GM21723 (cell line): ENCODE measurements at regions not wholly inside any gene's neighbourhood (a gene's known extent, or its start where the extent isn't known, plus 50 kb on each side); places are given as distances from the start of the nearest gene placed in this dataset.

ENCODE experiments used
- ATAC-seq: cut with Tn5 transposase; IDR thresholded peaks from one replicate; pipeline ENCODE4 v1.9.1; 2021; ENCODE audit warnings: mild to moderate bottlenecking, moderate library complexity; ENCODE audit not compliant: unreplicated experiment

DNA sequence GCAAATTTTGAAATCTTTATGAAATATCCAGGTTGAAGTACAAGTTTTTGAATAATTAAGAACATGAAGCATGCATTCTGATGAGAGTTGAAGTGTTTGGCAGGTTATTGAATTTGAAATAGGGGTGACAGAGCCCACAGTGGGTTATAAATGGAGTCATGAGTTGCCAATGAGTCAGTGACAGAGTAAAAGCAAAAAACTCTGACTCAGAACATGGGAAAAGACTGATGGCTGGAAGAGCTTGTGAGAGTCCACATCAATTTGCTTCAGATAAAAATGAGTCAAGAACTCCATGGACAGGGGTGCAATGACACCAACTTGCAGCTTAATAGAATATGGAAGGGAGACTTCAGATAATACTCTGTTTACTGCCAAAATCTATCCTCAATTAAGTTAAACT is 105.3 kb downstream of the SLC6A15 start:
- no peak for ATAC-seq

DNA sequence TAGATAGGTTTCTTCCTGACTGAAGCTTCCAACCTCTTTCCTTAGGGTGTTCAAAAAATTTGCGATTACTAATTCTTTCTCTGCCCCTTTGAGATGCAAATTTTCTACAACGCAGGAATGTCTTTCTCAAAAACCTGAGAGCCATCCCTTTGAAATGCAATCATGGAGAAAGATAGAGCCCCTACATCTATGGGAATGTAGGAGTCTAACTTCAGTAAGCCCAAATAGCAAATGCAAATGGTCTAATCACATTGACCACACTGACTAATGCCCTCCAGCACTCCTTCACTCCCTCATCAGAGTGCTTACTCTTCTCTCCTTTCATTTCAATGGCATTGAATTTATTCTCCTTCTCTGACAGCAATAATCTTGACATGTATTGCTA is 107.1 kb downstream of the SLC6A15 start:
- ATAC-seq = no peak

DNA sequence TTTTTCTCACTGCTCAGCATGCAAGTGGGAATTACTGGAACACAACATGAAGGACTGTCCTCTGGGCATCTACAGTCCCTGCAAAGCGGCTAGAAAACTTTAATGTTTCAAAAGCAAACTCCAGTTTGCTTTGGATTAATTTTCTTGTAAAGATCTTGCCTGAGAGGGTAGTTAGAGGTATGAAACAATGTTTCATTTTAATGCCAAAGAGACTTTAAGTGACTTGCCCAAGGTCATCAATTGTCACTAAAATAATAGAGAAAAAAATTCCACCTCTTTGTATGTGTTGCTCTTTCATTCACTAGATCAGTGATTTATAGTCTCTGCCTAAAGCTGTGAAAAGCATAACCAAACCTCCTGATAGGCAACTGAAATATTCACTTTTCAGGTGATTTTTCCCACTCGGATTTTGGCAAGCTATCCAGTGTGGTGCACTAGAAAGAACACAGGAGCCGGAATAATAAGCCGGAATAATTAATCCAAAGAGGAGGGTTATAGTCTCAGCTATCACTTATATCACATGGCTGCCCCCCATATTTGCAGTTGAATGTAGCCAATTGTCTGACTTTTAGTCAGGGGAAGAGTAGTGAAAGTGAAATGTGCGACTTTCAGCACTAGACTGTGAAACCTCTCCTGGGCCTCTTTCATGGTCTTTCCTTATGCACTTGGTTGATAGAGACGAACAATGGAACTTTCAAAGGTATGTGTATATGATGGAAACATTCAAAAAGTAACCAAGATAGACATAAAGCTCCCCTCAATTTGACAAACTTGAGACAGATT is 107.7 kb downstream of the SLC6A15 start:
- no peak for ATAC-seq

DNA sequence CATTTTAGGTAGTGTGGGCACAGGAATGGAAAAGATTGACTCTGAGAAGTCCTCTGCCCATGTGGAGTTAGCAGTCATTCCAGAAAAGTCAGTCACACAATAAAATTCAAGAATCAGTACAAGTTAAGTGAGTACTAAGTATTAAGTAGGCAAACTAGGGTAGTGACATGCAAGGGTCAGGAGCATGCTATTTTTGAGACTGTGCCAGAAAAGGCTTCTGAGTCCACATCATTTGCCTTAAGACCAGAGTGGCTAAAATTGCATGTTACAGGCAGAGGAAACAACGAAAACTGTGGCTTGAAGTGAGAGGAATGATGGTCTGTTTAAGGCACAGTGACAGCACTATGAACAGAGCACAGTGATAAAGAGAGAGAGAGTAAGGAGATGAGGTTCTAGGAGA is 108.9 kb downstream of the SLC6A15 start:
- ATAC-seq = no peak

DNA sequence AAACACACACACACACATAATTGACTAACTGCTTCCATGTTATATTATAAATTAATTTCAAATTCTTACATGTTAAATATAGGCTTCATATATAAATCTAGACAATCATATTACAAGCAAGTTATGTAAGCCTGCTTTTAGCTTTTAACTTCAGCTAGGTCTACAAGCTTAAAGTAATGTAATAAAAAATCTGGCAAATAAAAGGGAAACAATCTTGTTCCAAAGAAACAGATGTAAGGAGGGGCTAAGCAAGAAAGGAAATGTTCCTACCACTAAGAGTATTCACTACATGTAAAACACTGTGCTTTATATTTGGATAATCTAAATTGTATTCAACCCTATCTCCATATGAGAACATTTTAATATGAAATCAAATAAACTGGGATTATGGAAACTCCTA is 110.4 kb downstream of the SLC6A15 start:
- no peak for ATAC-seq

DNA sequence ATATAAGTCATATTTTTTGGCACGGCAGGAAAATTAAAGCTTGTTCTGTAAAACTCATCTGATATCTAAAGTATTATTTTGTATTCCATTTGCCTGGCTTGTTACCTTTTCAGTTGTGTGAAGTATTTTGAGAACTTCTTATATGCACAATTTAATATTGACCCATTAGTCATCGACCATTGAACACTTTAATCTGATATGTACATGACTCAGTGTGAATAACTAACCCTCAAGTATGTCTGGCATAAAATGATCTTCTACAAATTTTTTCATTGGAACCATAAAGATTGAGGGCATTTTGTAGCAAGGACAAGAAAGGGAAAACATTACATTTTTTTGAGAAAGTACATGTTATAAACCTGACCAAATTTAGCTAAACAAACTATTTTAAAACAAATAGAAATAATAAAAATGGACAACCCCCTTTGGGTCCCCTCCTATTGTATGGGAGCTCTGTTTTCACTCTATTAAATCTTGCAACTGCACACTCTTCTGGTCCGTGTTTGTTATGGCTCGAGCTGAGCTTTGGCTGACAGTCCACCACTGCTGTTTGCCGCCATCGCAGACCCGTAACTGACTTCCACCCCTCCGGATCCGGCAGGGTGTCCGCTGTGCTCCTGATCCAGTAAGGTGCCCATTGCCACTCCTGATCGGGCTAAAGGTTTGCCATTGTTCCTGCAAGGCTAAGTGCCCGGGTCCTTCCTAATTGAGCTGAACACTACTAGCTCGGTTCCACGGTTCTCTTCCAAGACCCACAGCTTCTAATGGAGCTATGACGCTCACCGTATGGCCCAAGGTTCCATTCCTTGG is 118.8 kb downstream of the SLC6A15 start:
- no peak for ATAC-seq

DNA sequence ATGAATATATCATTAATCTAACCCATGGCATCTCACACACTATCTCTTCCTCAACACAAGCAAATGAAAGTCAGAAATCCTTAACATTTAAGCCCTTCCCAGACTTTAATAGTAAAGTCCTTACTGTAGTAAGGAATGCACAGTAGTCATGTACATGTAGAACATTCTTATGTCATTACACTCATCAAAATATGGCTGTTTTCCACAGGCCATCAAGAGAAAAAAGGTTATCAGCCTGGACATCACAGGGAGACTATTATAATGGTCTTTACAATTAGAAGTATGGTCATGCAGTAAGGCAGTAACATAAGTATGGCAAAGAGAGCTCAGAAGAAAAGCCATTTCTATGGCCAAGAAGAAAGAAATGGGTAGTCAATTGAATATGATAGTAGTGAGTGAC is 121.2 kb downstream of the SLC6A15 start:
- no peak for ATAC-seq

DNA sequence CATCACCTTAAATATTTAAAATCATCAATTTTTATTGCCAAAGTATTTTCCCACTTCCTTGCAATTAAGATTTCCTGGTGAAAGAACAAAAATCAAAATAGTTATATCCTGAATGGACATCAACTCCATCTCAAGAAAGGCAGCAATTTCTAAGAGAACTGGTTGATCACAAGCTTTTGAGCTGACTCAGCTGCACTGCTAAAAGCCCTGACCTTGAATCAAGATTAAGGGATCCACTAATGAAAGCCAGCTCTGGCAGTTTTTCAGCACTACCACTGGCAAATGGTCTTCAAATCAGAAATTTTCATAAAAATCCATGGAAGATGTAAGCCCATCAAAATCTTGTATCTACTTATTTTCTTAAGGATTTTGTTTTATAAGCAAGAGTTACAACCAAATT is 123.4 kb downstream of the SLC6A15 start:
- no peak for ATAC-seq

DNA sequence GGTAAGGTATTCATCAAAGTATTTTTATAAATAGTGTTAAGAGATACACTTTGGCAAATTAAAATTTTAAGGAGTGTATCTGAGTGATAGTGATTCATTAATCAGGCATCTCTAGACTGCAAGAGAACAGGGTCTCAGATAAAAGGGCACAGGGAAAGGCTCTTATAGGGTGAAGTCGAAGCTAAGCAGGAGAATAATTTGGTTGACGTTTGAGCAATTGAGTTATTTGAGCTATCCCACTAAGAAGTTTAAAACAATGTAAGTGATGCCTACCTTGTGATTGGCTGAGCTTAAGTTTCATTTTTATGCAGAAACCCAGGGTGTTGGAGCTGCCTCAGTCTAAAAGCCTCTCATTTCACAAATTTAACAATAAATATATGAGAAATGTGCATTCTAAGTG is 125.3 kb downstream of the SLC6A15 start:
- no peak for ATAC-seq

DNA sequence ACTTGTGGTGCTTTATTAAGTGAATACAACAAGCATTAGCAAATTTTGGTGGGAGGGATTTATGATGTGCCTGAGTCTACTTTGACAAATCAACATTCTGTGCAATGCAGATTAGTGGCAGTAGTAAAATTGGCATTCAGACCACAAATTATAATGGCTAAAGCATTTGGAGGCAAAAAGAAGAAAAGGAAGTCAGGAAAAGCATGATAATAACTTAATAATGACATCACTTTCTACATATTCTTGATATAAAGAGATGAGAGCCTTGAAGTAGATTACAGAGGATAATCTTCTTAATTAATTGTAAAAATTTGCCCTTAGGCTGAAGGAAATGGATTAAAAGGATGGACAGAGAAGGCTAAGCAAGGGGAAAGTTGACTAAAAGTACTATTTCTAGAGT is 126.0 kb downstream of the SLC6A15 start:
- ATAC-seq = no peak

DNA sequence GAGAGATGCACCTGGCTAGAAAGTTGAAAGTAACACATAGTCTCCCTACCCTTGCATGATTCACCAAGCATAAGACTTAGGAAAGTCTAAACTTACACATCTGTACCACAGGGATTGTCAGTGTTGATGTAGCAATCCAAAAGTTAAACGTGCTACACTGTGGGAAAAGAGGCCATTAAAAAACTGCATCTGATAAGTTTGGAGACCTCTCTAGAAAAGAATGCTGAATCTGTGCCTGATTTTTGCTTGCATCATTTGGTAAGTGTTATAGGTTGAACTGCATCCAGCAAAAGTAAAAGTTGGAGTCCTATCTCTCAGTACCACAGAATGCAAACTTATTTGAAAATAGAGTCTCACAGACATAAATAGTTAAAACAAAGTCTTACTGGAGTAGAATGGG is 126.6 kb downstream of the SLC6A15 start:
- ATAC-seq = no peak

DNA sequence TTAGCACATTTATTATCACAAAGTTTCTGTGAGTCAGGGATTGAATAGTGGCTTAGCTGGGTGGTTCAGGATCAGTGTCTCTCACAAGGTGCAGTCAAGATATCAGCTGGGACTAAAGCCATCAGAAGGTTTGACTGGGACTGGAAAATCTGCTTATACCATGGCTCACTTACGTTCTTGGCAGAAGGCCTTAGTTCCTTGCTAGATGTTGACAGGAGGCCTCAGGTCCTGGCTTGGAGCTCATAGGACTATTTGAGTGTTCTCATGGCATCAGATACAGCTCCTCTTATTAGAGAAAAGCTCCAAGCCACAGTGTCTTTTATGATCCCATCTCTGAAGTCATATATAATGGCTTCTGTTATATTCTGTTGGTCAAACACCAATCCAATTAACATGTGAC is 127.3 kb downstream of the SLC6A15 start:
- no peak for ATAC-seq

DNA sequence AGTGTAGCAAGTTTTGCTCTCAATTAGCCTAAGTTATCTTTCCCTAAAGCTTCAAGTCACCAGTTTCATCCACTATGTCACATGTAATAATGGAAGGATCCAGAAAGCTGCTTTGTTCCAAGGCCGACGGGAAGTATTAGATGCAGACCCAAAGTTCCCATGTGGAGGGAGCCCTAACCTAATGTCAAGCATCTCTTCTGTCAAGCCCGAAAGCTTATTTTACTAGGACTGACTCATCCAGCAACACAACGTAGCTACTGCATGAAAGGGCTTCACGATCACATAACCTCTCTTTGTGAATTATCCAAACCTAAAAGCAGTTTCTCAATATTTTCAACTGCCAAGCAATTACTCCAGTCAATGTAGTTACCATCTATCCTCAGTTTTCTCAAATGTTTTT is 133.4 kb downstream of the SLC6A15 start:
- ATAC-seq = no peak

DNA sequence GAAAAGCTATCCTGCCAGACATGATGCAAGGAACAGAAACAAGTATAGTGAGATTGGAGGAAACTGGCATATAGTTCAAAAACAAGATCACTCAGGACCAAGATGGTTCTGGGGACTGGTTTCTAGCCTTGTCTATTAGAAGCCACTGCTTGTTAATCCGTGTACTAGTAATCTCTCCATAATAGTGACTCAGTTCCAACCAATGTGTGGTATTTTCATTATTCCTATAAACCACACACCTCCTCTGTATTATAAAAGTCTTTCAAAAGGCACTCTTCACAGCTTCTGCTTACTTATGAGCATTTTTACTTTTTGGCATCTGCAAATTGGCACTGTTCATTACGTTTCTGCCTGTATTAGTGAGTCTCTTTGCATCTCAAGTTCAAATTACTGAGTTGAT is 140.3 kb downstream of the SLC6A15 start:
- ATAC-seq = no peak

DNA sequence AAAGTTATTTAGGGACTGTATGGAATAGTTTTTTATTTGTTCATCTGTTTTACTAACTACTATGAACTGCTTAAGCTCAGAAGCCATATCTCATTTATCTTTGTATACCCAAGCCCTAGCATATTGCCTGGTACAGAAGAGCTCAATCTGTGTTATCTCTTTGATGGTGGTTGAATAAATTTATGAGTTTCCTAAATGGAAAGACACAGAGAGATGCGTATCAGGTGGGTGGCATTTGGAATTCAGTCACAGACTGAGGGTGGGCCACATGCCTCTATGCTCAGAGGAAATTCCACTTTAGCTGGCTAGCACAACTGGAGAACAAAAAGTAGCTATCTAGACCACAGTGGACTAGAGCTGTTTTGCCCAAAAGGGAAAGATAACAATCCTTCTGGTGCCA is 145.5 kb downstream of the SLC6A15 start:
- no peak for ATAC-seq

DNA sequence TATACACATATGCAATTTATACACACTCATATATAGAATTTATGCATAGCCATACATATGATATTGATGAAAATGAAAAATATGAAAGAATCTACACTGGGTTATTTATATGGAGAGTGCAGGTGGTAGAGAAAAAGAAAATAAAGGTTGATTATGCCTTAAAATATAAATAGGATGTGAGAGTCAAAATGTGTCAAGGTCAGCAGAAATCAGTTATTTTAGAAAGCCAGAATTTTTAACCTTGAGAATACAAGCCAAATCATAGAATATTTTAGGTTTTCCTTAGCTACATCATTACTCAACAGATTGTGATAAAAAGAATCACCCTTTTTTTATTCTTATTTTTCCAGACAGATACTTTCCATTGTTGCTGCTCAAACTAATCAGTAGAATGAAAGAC is 146.2 kb downstream of the SLC6A15 start:
- ATAC-seq = no peak

DNA sequence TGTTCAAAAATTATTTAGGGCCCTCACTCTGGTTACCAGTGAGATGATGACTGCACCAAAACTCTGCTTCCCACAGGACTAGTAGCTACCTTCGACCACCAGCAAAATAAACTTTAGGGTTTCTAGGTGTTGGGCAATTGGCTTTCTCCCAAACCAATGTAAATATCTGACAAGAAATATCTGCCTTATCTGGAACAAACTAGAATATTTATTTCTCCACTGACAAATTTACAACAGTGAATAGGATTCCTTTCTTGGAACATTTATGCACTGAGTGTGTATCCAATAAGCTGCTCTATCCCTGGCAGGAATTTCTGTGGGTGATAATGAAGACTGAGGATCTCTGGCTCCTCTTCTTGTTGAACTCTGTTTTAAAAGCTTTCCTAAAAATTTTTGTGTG is 148.6 kb downstream of the SLC6A15 start:
- ATAC-seq = no peak

DNA sequence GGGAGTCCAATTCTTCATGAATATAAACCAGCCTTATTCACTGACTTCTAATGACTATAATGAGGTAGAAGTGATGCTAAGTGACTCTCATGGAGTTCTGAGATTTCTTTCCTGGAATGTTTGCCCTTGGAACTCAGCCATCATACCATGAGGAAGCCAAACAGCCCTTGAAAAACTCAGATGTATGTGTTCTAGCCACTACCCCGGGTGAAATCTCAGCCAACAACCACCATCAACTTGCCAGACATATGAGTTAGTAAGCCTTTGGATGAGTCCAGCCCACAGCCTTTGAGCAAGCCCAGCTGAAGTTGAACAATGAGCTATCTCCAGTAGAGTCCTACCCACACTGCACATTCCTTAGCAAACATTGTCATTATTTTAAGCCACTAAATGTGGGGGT is 149.5 kb downstream of the SLC6A15 start:
- ATAC-seq = no peak

DNA sequence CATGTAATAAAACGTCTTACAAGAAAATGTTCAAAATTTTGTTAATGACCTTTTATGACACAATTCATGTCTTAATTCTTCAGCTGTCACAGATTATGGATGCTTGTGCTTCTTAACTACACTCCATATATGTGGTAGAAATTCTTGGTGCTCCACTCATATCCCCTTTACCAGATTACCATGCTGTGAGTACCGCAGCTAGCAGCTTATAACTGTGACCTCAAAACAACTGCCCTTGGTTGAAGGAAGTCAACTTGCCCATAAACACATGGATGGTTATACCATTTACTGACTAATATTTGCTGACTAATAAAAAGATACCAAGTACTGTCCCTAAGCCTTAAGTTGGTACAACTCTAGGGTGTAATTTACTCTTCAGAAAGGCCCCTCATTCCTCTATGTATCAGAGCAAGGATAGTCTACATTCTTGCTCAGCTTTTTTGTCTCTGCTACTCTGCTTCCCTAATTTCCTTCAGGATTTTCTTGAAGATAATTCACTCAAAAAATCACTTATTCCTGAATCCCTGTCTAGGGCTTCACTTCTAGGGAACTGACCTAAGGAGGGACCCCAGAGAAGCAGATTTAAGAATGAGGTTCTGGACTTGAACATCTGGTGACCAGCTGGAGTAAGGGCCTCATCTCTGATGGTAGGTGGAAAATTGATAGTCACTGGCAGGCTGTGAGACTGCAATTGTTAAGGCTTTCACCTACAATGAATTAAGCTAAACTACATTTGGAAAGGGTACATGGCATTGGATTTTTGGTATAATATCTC is 152.3 kb downstream of the SLC6A15 start:
- ATAC-seq = no peak

DNA sequence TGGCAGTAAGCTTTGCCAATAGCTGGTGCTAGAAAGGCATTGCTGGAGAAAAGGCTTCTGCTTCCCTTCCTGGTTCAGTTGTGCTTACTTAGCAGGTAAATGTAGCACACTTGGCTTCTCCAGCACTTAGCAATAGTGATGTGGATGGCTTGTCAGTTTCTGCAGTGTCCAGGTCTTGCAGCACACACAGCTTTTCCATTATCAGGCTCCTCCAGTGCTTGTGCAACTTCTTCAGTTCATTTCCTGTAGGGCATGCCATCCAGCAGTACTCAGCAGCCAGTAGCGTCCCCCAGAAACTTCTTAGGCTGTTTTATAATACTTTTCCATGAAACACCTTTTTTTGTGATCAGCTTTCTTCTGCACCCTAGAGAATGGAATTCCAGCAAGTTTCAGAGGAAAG is 154.6 kb downstream of the SLC6A15 start:
- ATAC-seq = no peak

DNA sequence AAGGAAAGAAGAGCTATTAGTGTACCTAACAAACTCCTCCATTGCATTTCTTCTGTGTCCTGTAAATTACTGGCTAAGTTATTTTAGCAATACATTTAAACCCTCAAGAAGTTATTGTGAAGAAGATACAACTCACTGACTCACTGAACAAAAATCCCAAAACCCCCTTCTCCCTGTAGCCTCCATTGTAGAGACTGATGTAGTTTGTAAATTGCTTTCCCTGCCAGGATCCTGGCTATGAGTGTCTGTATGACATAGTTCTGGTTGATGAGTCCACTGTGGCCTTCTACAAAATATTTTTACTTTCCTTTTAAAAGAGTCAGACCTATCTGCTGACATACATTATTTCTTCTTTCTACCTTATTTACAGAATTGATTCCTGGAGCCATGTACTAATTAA is 155.6 kb downstream of the SLC6A15 start:
- no peak for ATAC-seq

DNA sequence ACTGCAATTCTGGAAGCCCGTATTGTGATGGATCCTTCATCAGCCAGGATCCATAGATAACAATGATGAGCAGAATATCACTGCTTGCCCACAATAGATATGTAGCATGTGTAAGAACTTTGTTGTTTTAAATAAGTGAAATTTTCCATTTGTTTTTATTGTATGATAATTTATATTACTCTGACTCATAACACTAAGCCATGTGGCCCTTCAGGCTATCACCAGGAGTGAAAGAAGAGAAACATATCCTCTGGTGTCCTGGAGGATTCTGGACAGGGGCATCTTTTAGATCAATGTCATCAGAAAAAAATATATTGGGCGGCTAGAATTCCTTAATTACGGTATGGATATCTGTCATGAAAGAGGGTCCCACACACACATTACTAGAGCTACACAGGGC is 167.5 kb downstream of the SLC6A15 start:
- no peak for ATAC-seq
